H1 (cell line): ENCODE measurements at regions not wholly inside any gene's neighbourhood (a gene's known extent, or its start where the extent isn't known, plus 50 kb on each side); places are given as distances from the start of the nearest gene placed in this dataset.

Experiments used
- CTCF ChIA-PET: fragments of 300-600 bp; sonication (Branson Sonifier 250); formaldehyde crosslinking; loops from one replicate; lab custom pipeline; 2021; ENCODE audit not compliant: partially characterized antibody; lab: Charles Lee
- POLR2A ChIA-PET: fragments of 300-600 bp; sonication (Branson Sonifier 250); formaldehyde crosslinking; loops from one replicate; lab custom pipeline; 2021; ENCODE audit warnings: inconsistent platforms; ENCODE audit not compliant: partially characterized antibody; lab: Charles Lee
- DNase-seq, 2 experiments: peaks; one replicate each; pipeline versions ENCODE4 v3.0.0 to v3.0.0-alpha.2; 2010 to 2022; ENCODE audit warnings: low spot score in 2 of 2, low read depth in 1 of 2, mixed read lengths in 1 of 2
- FAIRE-seq: peaks from 2 replicates; lab custom pipeline; 2011; peaks lifted over from hg19 to GRCh38; lab: Jason Lieb, UNC
- H2AFZ ChIP-seq: 2 replicates; pipeline ENCODE4 v1.8.1; 2012; ENCODE audit warnings: low read length, inconsistent platforms
- H2AK5ac ChIP-seq: 2 replicates; pipeline ENCODE4 v1.6.1; 2013; ENCODE audit warnings: low read depth, low read length
- H2BK120ac ChIP-seq: replicated peaks from 2 replicates; pipeline ENCODE3; 2013; ENCODE audit warnings: low read depth, low read length, inconsistent platforms
- H2BK12ac ChIP-seq: 2 replicates; pipeline ENCODE4 v1.6.1; 2013; ENCODE audit warnings: low read depth, low read length
- H2BK15ac ChIP-seq: 2 replicates; pipeline ENCODE4 v1.6.1; 2013; ENCODE audit warnings: low read length
- H2BK20ac ChIP-seq: 2 replicates; pipeline ENCODE4 v1.6.1; 2013; ENCODE audit warnings: low read length
- H2BK5ac ChIP-seq: 2 replicates; pipeline ENCODE4 v1.6.1; 2013; ENCODE audit warnings: low read depth, low read length
- H3K14ac ChIP-seq: 2 replicates; pipeline ENCODE4 v1.6.1; 2013; ENCODE audit warnings: inconsistent platforms; ENCODE audit not compliant: insufficient read length
- H3K18ac ChIP-seq: 2 replicates; pipeline ENCODE4 v1.6.1; 2013; ENCODE audit warnings: low read length; ENCODE audit errors: extremely low read depth
- H3K23ac ChIP-seq: 2 replicates; pipeline ENCODE4 v1.6.1; 2013; ENCODE audit warnings: inconsistent platforms; ENCODE audit not compliant: insufficient read length
- H3K23me2 ChIP-seq: 2 replicates; pipeline ENCODE4 v1.6.1; 2013; ENCODE audit warnings: low read depth, low read length
- H3K27ac ChIP-seq: 2 replicates; pipeline ENCODE4 v1.6.1; 2011; ENCODE audit warnings: low read depth, low read length, inconsistent platforms
- H3K27me3 ChIP-seq, 4 experiments: replicated peaks in 1 of 4; 1 replicate in 1 of 4; 2 replicates in 3 of 4; pipeline versions ENCODE4 v1.6.1 to v1.8.1; 2011 to 2013; ENCODE audit warnings: low read length in 3 of 4, mild to moderate bottlenecking in 3 of 4, inconsistent platforms in 2 of 4, mixed read lengths in 2 of 4, moderate library complexity in 1 of 4; ENCODE audit not compliant: control insufficient read depth in 3 of 4, insufficient read depth in 3 of 4; ENCODE audit errors: extremely low read depth in 1 of 4
- H3K36me3 ChIP-seq, 4 experiments: 2 replicates each; pipeline versions ENCODE4 v1.6.1 to v1.8.1; 2011 to 2013; ENCODE audit warnings: mild to moderate bottlenecking in 4 of 4, low read length in 3 of 4, moderate library complexity in 2 of 4, control low read depth in 1 of 4, inconsistent platforms in 1 of 4; ENCODE audit not compliant: insufficient read depth in 4 of 4, control insufficient read depth in 2 of 4
- H3K4ac ChIP-seq: replicated peaks from 2 replicates; pipeline ENCODE3; 2013; ENCODE audit warnings: low read length, low read depth, mixed read lengths, inconsistent platforms; ENCODE audit not compliant: insufficient read length
- H3K4me1 ChIP-seq, 4 experiments: replicated peaks in 1 of 4; 1 replicate in 1 of 4; 2 replicates in 3 of 4; pipeline versions ENCODE4 v1.6.1 to v1.8.1; 2011 to 2013; ENCODE audit warnings: low read length in 3 of 4, inconsistent platforms in 2 of 4, mixed read lengths in 1 of 4; ENCODE audit not compliant: insufficient read depth in 4 of 4, control insufficient read depth in 3 of 4
- H3K4me2 ChIP-seq, 2 experiments: 2 replicates each; pipeline versions ENCODE4 v1.6.1 to v1.8.1; 2011 to 2013; ENCODE audit warnings: low read depth in 2 of 2, low read length in 2 of 2, control low read depth in 1 of 2, inconsistent platforms in 1 of 2, mild to moderate bottlenecking in 1 of 2; ENCODE audit not compliant: insufficient read depth in 1 of 2
- H3K4me3 ChIP-seq, 4 experiments: fragments of 200-600, 300-600 bp in 1 of 4; sonication (generic), shearing (Covaris generic), sonication (Bioruptor Twin) in 1 of 4; 2 replicates each; pipeline versions ENCODE4 v1.5.1 to v1.8.1; 2011 to 2016; ENCODE audit warnings: low read length in 4 of 4, low read depth in 3 of 4, control low read depth in 2 of 4, inconsistent platforms in 2 of 4, mild to moderate bottlenecking in 2 of 4, mixed read lengths in 1 of 4, moderate library complexity in 1 of 4; ENCODE audit not compliant: insufficient read depth in 2 of 4; ENCODE audit errors: extremely low read depth in 1 of 4
- H3K56ac ChIP-seq: replicated peaks from 2 replicates; pipeline ENCODE3; 2013; ENCODE audit warnings: low read depth, mild to moderate bottlenecking, mixed read lengths, low read length, inconsistent platforms; ENCODE audit not compliant: insufficient read length
- H3K79me1 ChIP-seq: 2 replicates; pipeline ENCODE4 v1.6.1; 2013; ENCODE audit warnings: low read depth, low read length, control low read depth
- H3K79me2 ChIP-seq, 2 experiments: 2 replicates each; pipeline versions ENCODE4 v1.6.1 to v1.8.1; 2012 to 2013; ENCODE audit warnings: low read length in 2 of 2, mild to moderate bottlenecking in 2 of 2, inconsistent platforms in 1 of 2; ENCODE audit not compliant: insufficient read depth in 2 of 2, control insufficient read depth in 1 of 2
- H3K9ac ChIP-seq, 4 experiments: replicated peaks in 1 of 4; 1 replicate in 1 of 4; 2 replicates in 3 of 4; pipeline versions ENCODE4 v1.6.1 to v1.8.1; 2011 to 2013; ENCODE audit warnings: low read depth in 3 of 4, low read length in 3 of 4, control low read depth in 2 of 4, mild to moderate bottlenecking in 2 of 4, moderate library complexity in 2 of 4, inconsistent platforms in 1 of 4; ENCODE audit errors: extremely low read depth in 1 of 4
- H3K9me3 ChIP-seq, 2 experiments: 2 replicates each; pipeline versions ENCODE4 v1.6.1 to v1.8.1; 2012 to 2013; ENCODE audit warnings: mild to moderate bottlenecking in 2 of 2, moderate library complexity in 2 of 2, control low read depth in 1 of 2, inconsistent platforms in 1 of 2, low read depth in 1 of 2, low read length in 1 of 2, mixed read lengths in 1 of 2; ENCODE audit not compliant: insufficient read depth in 2 of 2
- H4K20me1 ChIP-seq, 2 experiments: replicated peaks in 1 of 2; 2 replicates each; pipeline versions ENCODE3 to v1.8.1; 2011 to 2013; ENCODE audit warnings: inconsistent platforms in 2 of 2, low read length in 2 of 2, mild to moderate bottlenecking in 1 of 2; ENCODE audit not compliant: insufficient read depth in 2 of 2, control insufficient read depth in 1 of 2
- H4K5ac ChIP-seq: 2 replicates; pipeline ENCODE4 v1.6.1; 2013; ENCODE audit warnings: low read length, low read depth, mixed read lengths, inconsistent platforms; ENCODE audit not compliant: insufficient read length
- H4K8ac ChIP-seq: 2 replicates; pipeline ENCODE4 v1.8.0; 2013; ENCODE audit warnings: mild to moderate bottlenecking, moderate library complexity, low read length, inconsistent platforms; ENCODE audit not compliant: insufficient read depth; ENCODE audit errors: extremely low read depth
- H4K91ac ChIP-seq: replicated peaks from 2 replicates; pipeline ENCODE3; 2013; ENCODE audit warnings: low read length, mixed read lengths, inconsistent platforms; ENCODE audit not compliant: insufficient read length
- BACH1 ChIP-seq: IDR thresholded peaks from 2 replicates; pipeline ENCODE4 v1.6.1; 2012; ENCODE audit warnings: low read length, improper control_type of control experiment
- CTBP2 ChIP-seq: IDR thresholded peaks from 2 replicates; pipeline ENCODE4 v1.7.0; 2011; ENCODE audit warnings: borderline replicate concordance, mild to moderate bottlenecking, moderate library complexity, mixed read lengths, low read length; ENCODE audit not compliant: insufficient read depth, insufficient read length
- E2F6 ChIP-seq: IDR thresholded peaks from 2 replicates; pipeline ENCODE4 v1.6.1; 2012; ENCODE audit warnings: inconsistent platforms
- NANOG ChIP-seq: IDR thresholded peaks from 2 replicates; pipeline ENCODE4 v1.6.1; 2011; ENCODE audit warnings: low read length, low read depth, mild to moderate bottlenecking, inconsistent platforms; ENCODE audit not compliant: insufficient read depth, poor library complexity, severe bottlenecking
- RNF2 ChIP-seq: fragments of 200-900, 300-1000 bp; sonication (generic); IDR thresholded peaks from 2 replicates; pipeline ENCODE4 v1.7.1; 2016; ENCODE audit warnings: borderline replicate concordance, low read depth, mild to moderate bottlenecking, antibody characterized with exemption, low read length; ENCODE audit not compliant: poor library complexity, severe bottlenecking; ENCODE audit errors: missing control alignments
- SP4 ChIP-seq: IDR thresholded peaks from 2 replicates; pipeline ENCODE4 v1.6.1; 2012; ENCODE audit warnings: low read length, inconsistent platforms
- TCF12 ChIP-seq: IDR thresholded peaks from 2 replicates; pipeline ENCODE4 v1.6.1; 2011; ENCODE audit warnings: low read depth, mild to moderate bottlenecking, low read length
- USF2 ChIP-seq: IDR thresholded peaks from 2 replicates; pipeline ENCODE4 v1.6.1; 2011; ENCODE audit warnings: low read length, improper control_type of control experiment
- WGBS, 2 experiments: shearing (Covaris generic) in 1 of 2; methylation state at CpG; one replicate each; pipeline versions ENCODE4 v1.1.6 to v1.1.7; 2013 to 2015; ENCODE audit warnings: low lambda C conversion rate in 2 of 2, mixed read lengths in 2 of 2, inconsistent platforms in 1 of 2, low coverage in 1 of 2, missing lambda C conversion rate in 1 of 2; ENCODE audit not compliant: insufficient replicate concordance in 2 of 2, insufficient coverage in 1 of 2, insufficient read length in 1 of 2; ENCODE audit errors: extremely low coverage in 1 of 2, missing lambda C conversion rate in 1 of 2; 5-methylcytosine and 5-hydroxymethylcytosine counted together

- ChIA-PET CTCF (interaction anchor here (0.8 to 1.5 kb wide), 2 partner anchors 77 to 198 kb away, joined by 3 to 4 read pairs; no protein-coding TSS in a partner anchor), POLR2A (no interaction called here)
- Histone ChIP-seq H3K9me3 (peaks cover 5 to 10% of the 10 kb centered on the region in 2 experiments; a peak in 3 of 4 replicates), H3K23ac (no peak overlapping the region), H3K79me1 (peaks cover 2% of the 10 kb centered on the region; the same call in 1 of the 2 replicates), H2BK5ac (no peak overlapping the region; the same call in 1 of the 2 replicates), H3K4me3 (no peak overlapping the region), H3K4ac (no peak overlapping the region), H4K8ac (no peak overlapping the region), H3K4me2 (no peak overlapping the region), H3K27ac (no peak overlapping the region), H3K4me1 (peaks cover 0 to 4% (median under 1%) of the 10 kb centered on the region in 4 experiments; a peak in 4 of 7 replicates), H3K56ac (no peak overlapping the region), H2BK20ac (no peak overlapping the region), H2BK12ac (no peak overlapping the region), H3K9ac (no peak overlapping the region), H3K23me2 (no peaks in the 10 kb centered on the region), H3K14ac (no peak overlapping the region), H4K20me1 (no peaks in the 10 kb centered on the region), H2BK15ac (no peak overlapping the region), H2AFZ (no peak overlapping the region), H2BK120ac (no peak overlapping the region)
- no peak for DNase-seq
- no peak for TF ChIP-seq E2F6
- TF ChIP-seq NANOG, result no peak
- TF ChIP-seq SP4, result no peak
- TF ChIP-seq RNF2, result no peak
- TF ChIP-seq USF2, result no peak
- no peak for TF ChIP-seq BACH1
- no peak for TF ChIP-seq TCF12
- TF ChIP-seq CTBP2, result no peak
- TF ChIP-seq, all 59 proteins: peak for 0
- Histone ChIP-seq H4K91ac (no peak overlapping the region), H3K18ac (no peak overlapping the region), H4K5ac (no peak overlapping the region), H3K79me2 (peaks cover 0 to 60% of the 10 kb centered on the region in 2 experiments; a peak in 3 of 4 replicates), H3K27me3 (no peaks in the 10 kb centered on the region), H3K36me3 (peaks cover 0 to 5% (median under 1%) of the 10 kb centered on the region in 4 experiments; a peak in 2 of 8 replicates), H2AK5ac (no peak overlapping the region)
- FAIRE-seq, result no peak
- WGBS, 2 experiments, result 89% methylated on average over 4 of the region's 4 CpGs; no CpG with 5 or more reads in 1 of the 2 experiments
These were observed 494.4 kb downstream of the GRIN2A start for GRCh38 chr16:9687737-9688319.
